Breast epithelium (tissue), 4 donors: ENCODE measurements at regions not wholly inside any gene's neighbourhood (a gene's known extent, or its start where the extent isn't known, plus 50 kb on each side); places are given as distances from the start of the nearest gene placed in this dataset.

Experiments
- DNase-seq, 2 donors: peaks; one replicate each; pipeline ENCODE4 v3.0.0-alpha.2; 2019; ENCODE audit warnings: low spot score in 2 of 2
- H3K27ac ChIP-seq, 2 donors: fragments of 200-600 bp; sonication (generic) in 1 of 2; one replicate each; pipeline ENCODE4 v1.5.1; 2016 to 2019; ENCODE audit warnings: mild to moderate bottlenecking in 1 of 2
- H3K27me3 ChIP-seq, 2 donors: fragments of 200-600 bp; sonication (generic) in 1 of 2; one replicate each; pipeline versions ENCODE4 v1.5.1 to v1.6.0; 2017 to 2019; ENCODE audit warnings: control low read depth in 1 of 2, mild to moderate bottlenecking in 1 of 2
- H3K36me3 ChIP-seq: fragments of 200-600 bp; one replicate; pipeline ENCODE4 v1.5.1; 2019
- H3K4me1 ChIP-seq, 2 donors: fragments of 200-600 bp; sonication (generic); one replicate each; pipeline ENCODE4 v1.5.1; 2016 to 2019; ENCODE audit warnings: control low read depth in 1 of 2
- H3K4me3 ChIP-seq, 3 donors: fragments of 200-600 bp; sonication (generic); 1 replicate in 2 of 3; 2 replicates in 1 of 3; pipeline ENCODE4 v1.5.1; 2016 to 2019; ENCODE audit warnings: mild to moderate bottlenecking in 3 of 3, moderate library complexity in 2 of 3
- H3K9me3 ChIP-seq, 2 donors: fragments of 200-600 bp; sonication (generic) in 1 of 2; one replicate each; pipeline ENCODE4 v1.5.1; 2016 to 2019; ENCODE audit warnings: control low read depth in 1 of 2
- POLR2A ChIP-seq: fragments of 450-650 bp; IDR thresholded peaks from one replicate; pipeline ENCODE4 v1.6.1; 2016; ENCODE audit warnings: antibody characterized with exemption, mild to moderate bottlenecking, moderate library complexity
- POLR2AphosphoS5 ChIP-seq, 3 donors: sonication (generic); formaldehyde crosslinking; IDR thresholded peaks; one replicate each; pipeline ENCODE4 v1.6.1; 2017; ENCODE audit warnings: antibody characterized with exemption in 3 of 3
- intact Hi-C: fragments of 100-400 bp; cut with DNase I; formaldehyde crosslinking; loops from one replicate; pipeline ENCODE4 v1.15.1; 2023; ENCODE audit warnings: low total_unique reads
- TF ChIP-seq, protein P1 (sequence below), 3 donors: fragments of 450-650 bp; IDR thresholded peaks; one replicate each; pipeline ENCODE4 v1.5.1; 2016 to 2017; ENCODE audit warnings: antibody characterized with exemption in 3 of 3, mild to moderate bottlenecking in 3 of 3, moderate library complexity in 3 of 3

DNA sequence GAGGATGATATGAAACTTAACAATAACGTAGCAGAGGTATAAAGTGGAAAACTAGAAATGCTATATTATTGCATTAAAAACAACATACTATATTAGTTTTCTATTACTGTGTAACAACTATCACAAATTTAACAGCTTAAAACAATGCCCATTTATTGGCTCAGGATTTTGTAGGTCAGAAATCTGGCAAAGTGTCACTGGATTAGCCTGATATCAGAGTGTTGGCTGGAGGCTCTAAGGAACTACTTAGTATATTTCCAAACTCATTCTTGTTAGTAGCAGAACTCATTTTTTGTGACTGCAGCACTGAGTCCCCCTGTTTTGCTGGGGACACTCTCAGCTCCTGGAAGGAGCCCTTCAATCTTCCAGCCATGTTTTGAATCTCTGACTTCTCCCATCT, 306.8 kb downstream of the ETV1 start:
- Histone ChIP-seq H3K36me3 (no peaks in the 10 kb centered on the region), H3K27ac (no peak overlapping the region), H3K9me3 (no peaks in the 10 kb centered on the region), H3K4me1 (no peaks in the 10 kb centered on the region), H3K27me3 (no peaks in the 10 kb centered on the region), H3K4me3 (no peak overlapping the region)
- TF ChIP-seq POLR2A, result no peak
- TF ChIP-seq, protein P1, sequence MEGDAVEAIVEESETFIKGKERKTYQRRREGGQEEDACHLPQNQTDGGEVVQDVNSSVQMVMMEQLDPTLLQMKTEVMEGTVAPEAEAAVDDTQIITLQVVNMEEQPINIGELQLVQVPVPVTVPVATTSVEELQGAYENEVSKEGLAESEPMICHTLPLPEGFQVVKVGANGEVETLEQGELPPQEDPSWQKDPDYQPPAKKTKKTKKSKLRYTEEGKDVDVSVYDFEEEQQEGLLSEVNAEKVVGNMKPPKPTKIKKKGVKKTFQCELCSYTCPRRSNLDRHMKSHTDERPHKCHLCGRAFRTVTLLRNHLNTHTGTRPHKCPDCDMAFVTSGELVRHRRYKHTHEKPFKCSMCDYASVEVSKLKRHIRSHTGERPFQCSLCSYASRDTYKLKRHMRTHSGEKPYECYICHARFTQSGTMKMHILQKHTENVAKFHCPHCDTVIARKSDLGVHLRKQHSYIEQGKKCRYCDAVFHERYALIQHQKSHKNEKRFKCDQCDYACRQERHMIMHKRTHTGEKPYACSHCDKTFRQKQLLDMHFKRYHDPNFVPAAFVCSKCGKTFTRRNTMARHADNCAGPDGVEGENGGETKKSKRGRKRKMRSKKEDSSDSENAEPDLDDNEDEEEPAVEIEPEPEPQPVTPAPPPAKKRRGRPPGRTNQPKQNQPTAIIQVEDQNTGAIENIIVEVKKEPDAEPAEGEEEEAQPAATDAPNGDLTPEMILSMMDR (IDR thresholded peaks at IDR 0.05), result no peak
- no peak for TF ChIP-seq POLR2AphosphoS5 (IDR thresholded peaks at IDR 0.05)
- intact Hi-C loops, result no loop called here
- DNase-seq, result no peak

DNA sequence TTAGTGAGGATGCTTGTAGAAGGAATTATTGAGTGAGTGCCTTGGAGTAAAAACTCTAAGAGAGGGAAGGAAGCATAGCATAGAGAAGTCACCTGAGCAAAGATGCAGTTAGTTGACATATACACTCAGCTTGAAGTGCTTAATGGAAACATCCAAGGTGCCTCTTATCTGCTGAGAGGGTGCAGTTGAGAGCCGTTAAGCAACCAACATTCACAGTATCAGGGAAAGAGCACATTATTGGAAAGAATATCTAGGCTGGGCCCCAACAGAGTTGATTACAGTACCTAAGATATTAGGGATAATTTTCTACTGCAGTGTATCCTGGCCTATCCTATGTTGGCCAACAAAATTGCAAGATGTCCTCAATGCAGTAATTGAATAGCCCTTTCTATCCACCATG, 302.0 kb downstream of the ETV1 start:
- TF ChIP-seq, protein P1 (IDR thresholded peaks at IDR 0.05), result no peak
- no peak for TF ChIP-seq POLR2A
- no peak for TF ChIP-seq POLR2AphosphoS5 (IDR thresholded peaks at IDR 0.05)
- no peaks in the 10 kb centered on the region for H3K9me3 ChIP-seq
- no peaks in the 10 kb centered on the region for H3K36me3 ChIP-seq
- H3K27ac ChIP-seq, result no peak overlapping the region
- no peaks in the 10 kb centered on the region for H3K27me3 ChIP-seq
- no peak overlapping the region for H3K4me3 ChIP-seq
- no peaks in the 10 kb centered on the region for H3K4me1 ChIP-seq
- DNase-seq, result no peak
- intact Hi-C loops, result no loop called here

DNA sequence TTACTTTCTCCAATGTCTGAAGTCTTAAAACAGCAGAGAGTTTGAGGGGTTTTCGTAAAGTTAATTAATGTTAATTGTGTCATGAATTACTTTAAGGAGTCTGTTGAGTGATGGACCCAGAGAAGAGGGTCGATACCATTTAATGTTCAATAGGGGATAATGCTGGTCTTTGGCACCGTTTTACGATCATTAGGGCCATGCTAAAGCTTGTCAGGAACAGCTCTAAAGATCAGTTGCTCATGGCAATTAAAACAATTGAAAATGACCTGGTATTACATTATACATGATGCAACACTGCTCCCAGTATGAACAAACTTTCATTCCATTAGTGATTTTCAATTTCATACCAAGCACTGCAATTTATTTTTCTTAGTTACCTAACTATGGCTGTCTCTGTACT, 296.9 kb downstream of the ETV1 start:
- TF ChIP-seq, protein P1 (IDR thresholded peaks at IDR 0.05), result no peak
- TF ChIP-seq POLR2AphosphoS5 (IDR thresholded peaks at IDR 0.05) (no peak), POLR2A (no peak)
- no peaks in the 10 kb centered on the region for H3K9me3 ChIP-seq
- intact Hi-C loops, result no loop called here

GRCh38 chr7:13702251-13702650, 287.2 kb downstream of the ETV1 start:
- intact Hi-C loops, result no loop called here
- H3K4me3 ChIP-seq, result no peak overlapping the region
- H3K27ac ChIP-seq, result no peak overlapping the region
- no peaks in the 10 kb centered on the region for H3K36me3 ChIP-seq
- H3K27me3 ChIP-seq, result no peaks in the 10 kb centered on the region
- no peak for DNase-seq
- no peaks in the 10 kb centered on the region for H3K4me1 ChIP-seq
- H3K9me3 ChIP-seq, result no peaks in the 10 kb centered on the region
- TF ChIP-seq, protein P1 (IDR thresholded peaks at IDR 0.05), result no peak
- TF ChIP-seq POLR2A (no peak), POLR2AphosphoS5 (IDR thresholded peaks at IDR 0.05) (no peak)

More for the DNA sequence above, 296.9 kb downstream of the ETV1 start:
- no peaks in the 10 kb centered on the region for H3K27me3 ChIP-seq
- H3K4me1 ChIP-seq, result no peaks in the 10 kb centered on the region
- DNase-seq, result no peak
- H3K4me3 ChIP-seq, result no peak overlapping the region
- no peaks in the 10 kb centered on the region for H3K36me3 ChIP-seq
- no peak overlapping the region for H3K27ac ChIP-seq

DNA sequence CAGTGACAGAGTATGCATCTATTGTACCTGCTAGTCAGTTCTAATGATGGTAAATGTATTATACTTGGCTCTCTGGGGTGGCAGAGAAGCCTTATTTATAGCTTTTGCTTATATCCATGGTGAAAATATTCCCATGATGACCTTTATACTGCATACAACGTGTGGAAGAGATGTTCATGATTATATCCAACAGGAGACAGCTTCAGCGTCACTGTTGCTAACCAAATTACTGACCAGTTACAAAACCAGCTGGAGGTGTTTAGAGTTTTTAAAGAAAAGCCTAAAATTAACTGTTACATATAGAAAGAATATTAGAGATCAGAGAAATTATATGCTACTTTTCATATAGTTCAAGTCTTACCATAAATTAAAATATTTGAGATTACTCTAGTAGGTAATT, 280.8 kb downstream of the ETV1 start:
- Histone ChIP-seq H3K9me3 (no peaks in the 10 kb centered on the region), H3K27me3 (no peaks in the 10 kb centered on the region), H3K36me3 (no peaks in the 10 kb centered on the region), H3K27ac (no peak overlapping the region), H3K4me1 (no peaks in the 10 kb centered on the region), H3K4me3 (no peak overlapping the region)
- TF ChIP-seq POLR2A, result no peak
- TF ChIP-seq, protein P1 (IDR thresholded peaks at IDR 0.05), result no peak
- TF ChIP-seq POLR2AphosphoS5 (IDR thresholded peaks at IDR 0.05), result no peak
- no peak for DNase-seq
- intact Hi-C loops, result no loop called here
